BJ (cell line): ENCODE measurements at regions not wholly inside any gene's neighbourhood (a gene's known extent, or its start where the extent isn't known, plus 50 kb on each side); places are given as distances from the start of the nearest gene placed in this dataset.

Experiments used
- CTCF ChIA-PET: fragments of 350-600 bp; formaldehyde crosslinking; extraction: SDS; loops from one replicate; lab custom pipeline; 2021; ENCODE audit warnings: antibody characterized with exemption, inconsistent platforms; lab: Yijun Ruan, JAX
- POLR2A ChIA-PET: fragments of 300-600 bp; sonication (Branson Sonifier 250); formaldehyde crosslinking; extraction: SDS; loops from one replicate; lab custom pipeline; 2021; ENCODE audit warnings: antibody characterized with exemption; lab: Charles Lee
- DNase-seq: peaks from one replicate; pipeline ENCODE4 v3.0.0-alpha.2; 2011; ENCODE audit warnings: low read depth
- H3K27me3 ChIP-seq: 2 replicates; pipeline ENCODE4 v1.6.0; 2011; ENCODE audit warnings: low read length; ENCODE audit not compliant: control insufficient read depth, insufficient read depth
- H3K36me3 ChIP-seq: 2 replicates; pipeline ENCODE4 v1.5.1; 2011; ENCODE audit warnings: low read length; ENCODE audit not compliant: control insufficient read depth, insufficient read depth
- H3K4me3 ChIP-seq: 2 replicates; pipeline ENCODE4 v1.5.1; 2011; ENCODE audit warnings: low read depth, mild to moderate bottlenecking, control low read depth, low read length
- CTCF ChIP-seq: IDR thresholded peaks from 2 replicates; pipeline ENCODE4 v1.5.1; 2011; ENCODE audit warnings: low read depth, mild to moderate bottlenecking, control low read depth, inconsistent platforms, low read length, moderate library complexity; ENCODE audit not compliant: insufficient read depth

DNA sequence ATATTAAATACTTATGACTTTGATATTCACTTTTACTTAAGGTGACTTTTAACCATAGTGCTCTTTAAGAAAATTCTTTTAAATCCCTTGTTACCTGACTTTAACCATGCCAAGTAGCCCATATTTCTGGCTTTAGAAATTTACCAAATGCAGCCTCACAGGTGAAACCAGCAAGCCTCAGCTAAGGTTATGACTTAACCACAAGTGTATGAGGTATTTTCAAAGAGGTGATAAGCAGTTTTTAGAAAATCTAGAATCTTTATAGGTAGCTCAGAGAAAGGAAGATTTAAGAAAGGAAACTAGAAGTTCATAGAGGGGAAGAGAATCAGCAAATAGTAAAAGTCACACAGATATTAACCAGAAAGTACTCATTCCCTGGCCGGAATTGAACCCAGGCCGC lies 661.9 kb upstream of the GJE1 start:
- POLR2A ChIA-PET, result no interaction called here
- CTCF ChIA-PET, result no interaction called here
- H3K27me3 ChIP-seq, result no peaks in the 10 kb centered on the region
- no peak overlapping the region for H3K4me3 ChIP-seq
- no peak for TF ChIP-seq CTCF
- H3K36me3 ChIP-seq, result no peaks in the 10 kb centered on the region
- no peak for DNase-seq

DNA sequence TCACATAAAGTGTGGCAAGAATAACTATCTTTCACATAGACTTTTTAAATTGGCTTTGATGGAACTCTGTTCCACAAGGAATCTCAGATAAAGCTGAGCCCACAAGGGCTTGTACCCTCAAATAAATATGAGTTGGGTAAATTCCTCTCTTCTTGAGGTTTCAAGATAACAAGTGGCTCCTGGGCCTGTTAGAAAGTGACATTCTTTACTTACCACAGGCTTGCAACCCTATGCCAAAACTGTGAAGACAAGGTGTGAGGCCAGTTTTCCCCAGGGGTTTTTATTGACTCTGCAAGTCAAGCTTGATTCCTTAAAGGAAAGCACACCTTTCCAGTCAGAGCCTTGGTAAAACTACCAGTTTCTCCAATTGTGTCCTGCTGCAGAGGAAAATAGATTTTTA lies 664.8 kb upstream of the GJE1 start:
- ChIA-PET POLR2A (no interaction called here), CTCF (no interaction called here)
- H3K4me3 ChIP-seq, result no peak overlapping the region
- no peaks in the 10 kb centered on the region for H3K27me3 ChIP-seq
- no peak for TF ChIP-seq CTCF
- no peaks in the 10 kb centered on the region for H3K36me3 ChIP-seq
- no peak for DNase-seq

DNA sequence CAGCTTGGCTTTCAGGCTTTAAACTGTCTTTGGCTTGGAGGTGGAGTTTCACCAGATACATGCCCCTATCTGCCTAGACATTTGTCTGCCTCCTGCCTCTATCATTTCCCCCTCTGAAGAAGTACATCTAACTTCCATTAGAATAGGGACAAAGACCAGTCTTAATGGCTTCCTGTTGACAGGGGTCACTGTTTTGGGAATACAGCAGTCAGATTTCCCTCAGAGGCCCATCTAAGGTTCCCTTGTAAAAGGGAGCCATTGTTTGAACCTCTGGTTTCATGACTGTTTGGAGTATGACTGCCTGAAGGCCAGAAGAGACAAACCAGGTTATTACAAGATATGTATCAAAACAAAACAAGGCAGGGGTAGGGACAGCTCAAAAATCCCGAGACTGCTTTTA lies 665.7 kb upstream of the GJE1 start:
- H3K27me3 ChIP-seq, result no peaks in the 10 kb centered on the region
- POLR2A ChIA-PET, result no interaction called here
- H3K4me3 ChIP-seq, result no peak overlapping the region
- TF ChIP-seq CTCF, result no peak
- H3K36me3 ChIP-seq, result no peaks in the 10 kb centered on the region
- CTCF ChIA-PET, result no interaction called here
- no peak for DNase-seq

- DNase-seq, result no peak
- Histone ChIP-seq H3K27me3 (no peaks in the 10 kb centered on the region), H3K36me3 (no peaks in the 10 kb centered on the region), H3K4me3 (no peak overlapping the region)
- TF ChIP-seq CTCF, result no peak
- CTCF ChIA-PET, result no interaction called here
- POLR2A ChIA-PET, result no interaction called here
Observed at GRCh38 chr6:141464896-141465295, 667.8 kb upstream of the GJE1 start.

DNA sequence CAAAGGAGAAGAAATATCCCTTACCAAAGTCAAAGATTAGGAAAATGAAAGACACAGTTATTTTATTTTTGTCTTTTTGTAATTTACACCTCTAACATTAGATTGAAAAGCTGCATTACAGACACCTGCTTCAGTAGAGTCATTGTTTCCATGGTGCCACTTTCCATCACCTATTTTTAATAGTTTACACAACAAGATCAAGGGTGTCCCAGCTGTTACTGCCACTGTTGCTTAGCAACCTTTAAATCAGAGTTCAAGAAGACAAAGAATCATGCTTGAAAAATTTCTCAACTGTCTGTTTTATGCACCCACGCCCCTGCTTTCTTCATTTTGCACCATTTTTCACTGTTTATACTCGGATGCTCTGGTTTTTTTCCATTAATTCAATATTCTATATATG lies 668.2 kb upstream of the GJE1 start:
- ChIA-PET POLR2A (no interaction called here), CTCF (no interaction called here)
- no peak overlapping the region for H3K4me3 ChIP-seq
- peak; percentile 37 for DNase-seq
- no peak for TF ChIP-seq CTCF
- no peaks in the 10 kb centered on the region for H3K27me3 ChIP-seq
- H3K36me3 ChIP-seq, result no peaks in the 10 kb centered on the region
